ENCODE measurements at regions not wholly inside any gene's neighbourhood (a gene's known extent, or its start where the extent isn't known, plus 50 kb on each side); places are given as distances from the start of the nearest gene placed in this dataset. TPM values are rescaled to one million over a fixed set of nuclear protein-coding genes. Genes with fewer than 3 reads are reported as not detected.

DNA sequence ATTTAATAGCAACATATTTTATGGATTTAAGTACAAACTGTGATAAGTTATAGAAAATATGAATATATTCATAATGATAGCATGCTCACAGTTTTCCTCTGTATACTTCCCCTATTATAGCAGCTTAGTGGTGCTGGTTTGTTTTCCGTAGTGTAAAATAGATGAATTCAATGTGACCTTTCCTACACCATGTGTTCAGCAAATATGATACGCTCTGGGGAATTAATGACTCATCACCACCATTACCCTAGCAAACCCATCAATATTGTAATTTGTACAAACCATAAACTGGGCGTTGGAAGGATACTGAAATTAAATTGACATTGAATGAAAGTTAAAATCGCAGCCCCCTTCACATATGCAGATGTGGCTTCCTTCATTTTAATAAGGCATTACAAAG, 58.7 kb upstream of the CDH19 start:
- H3K27ac ChIP-seq (ENCODE audit: low read depth in 1 of 2, low read length in 2 of 2), result no peak overlapping the region
- H3K27me3 ChIP-seq (ENCODE audit: control insufficient read depth in 4 of 4, insufficient read depth in 4 of 4, low read length in 3 of 4), result no peaks in the 10 kb centered on the region
- no peak overlapping the region for H3K9ac ChIP-seq (ENCODE audit: low read depth in 1 of 2, low read length in 2 of 2)
- no peak for DNase-seq (ENCODE audit: low spot score)
- no peaks in the 10 kb centered on the region for H3K4me1 ChIP-seq (ENCODE audit: control insufficient read depth in 4 of 4, insufficient read depth in 4 of 4, low read length in 3 of 4)
- H3K36me3 ChIP-seq (ENCODE audit: control insufficient read depth in 4 of 4, insufficient read depth in 3 of 4, low read depth in 1 of 4, low read length in 3 of 4), result no peaks in the 10 kb centered on the region
- WGBS, result 74% methylated on average over 4 of the region's 4 CpGs
- no peak for TF ChIP-seq FOXA1 (IDR thresholded peaks at IDR 0.05)
- TF ChIP-seq SP1 (IDR thresholded peaks at IDR 0.05), result no peak
- TF ChIP-seq HNF4A (conservative IDR thresholded peaks at IDR 0.05), result no peak
- TF ChIP-seq EGR1 (IDR thresholded peaks at IDR 0.05; ENCODE audit: low read depth in 2 of 2), result no peak
- TF ChIP-seq, protein P1, sequence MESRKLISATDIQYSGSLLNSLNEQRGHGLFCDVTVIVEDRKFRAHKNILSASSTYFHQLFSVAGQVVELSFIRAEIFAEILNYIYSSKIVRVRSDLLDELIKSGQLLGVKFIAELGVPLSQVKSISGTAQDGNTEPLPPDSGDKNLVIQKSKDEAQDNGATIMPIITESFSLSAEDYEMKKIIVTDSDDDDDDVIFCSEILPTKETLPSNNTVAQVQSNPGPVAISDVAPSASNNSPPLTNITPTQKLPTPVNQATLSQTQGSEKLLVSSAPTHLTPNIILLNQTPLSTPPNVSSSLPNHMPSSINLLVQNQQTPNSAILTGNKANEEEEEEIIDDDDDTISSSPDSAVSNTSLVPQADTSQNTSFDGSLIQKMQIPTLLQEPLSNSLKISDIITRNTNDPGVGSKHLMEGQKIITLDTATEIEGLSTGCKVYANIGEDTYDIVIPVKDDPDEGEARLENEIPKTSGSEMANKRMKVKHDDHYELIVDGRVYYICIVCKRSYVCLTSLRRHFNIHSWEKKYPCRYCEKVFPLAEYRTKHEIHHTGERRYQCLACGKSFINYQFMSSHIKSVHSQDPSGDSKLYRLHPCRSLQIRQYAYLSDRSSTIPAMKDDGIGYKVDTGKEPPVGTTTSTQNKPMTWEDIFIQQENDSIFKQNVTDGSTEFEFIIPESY (IDR thresholded peaks at IDR 0.05), result no peak
- TF ChIP-seq, protein P2, sequence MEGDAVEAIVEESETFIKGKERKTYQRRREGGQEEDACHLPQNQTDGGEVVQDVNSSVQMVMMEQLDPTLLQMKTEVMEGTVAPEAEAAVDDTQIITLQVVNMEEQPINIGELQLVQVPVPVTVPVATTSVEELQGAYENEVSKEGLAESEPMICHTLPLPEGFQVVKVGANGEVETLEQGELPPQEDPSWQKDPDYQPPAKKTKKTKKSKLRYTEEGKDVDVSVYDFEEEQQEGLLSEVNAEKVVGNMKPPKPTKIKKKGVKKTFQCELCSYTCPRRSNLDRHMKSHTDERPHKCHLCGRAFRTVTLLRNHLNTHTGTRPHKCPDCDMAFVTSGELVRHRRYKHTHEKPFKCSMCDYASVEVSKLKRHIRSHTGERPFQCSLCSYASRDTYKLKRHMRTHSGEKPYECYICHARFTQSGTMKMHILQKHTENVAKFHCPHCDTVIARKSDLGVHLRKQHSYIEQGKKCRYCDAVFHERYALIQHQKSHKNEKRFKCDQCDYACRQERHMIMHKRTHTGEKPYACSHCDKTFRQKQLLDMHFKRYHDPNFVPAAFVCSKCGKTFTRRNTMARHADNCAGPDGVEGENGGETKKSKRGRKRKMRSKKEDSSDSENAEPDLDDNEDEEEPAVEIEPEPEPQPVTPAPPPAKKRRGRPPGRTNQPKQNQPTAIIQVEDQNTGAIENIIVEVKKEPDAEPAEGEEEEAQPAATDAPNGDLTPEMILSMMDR (IDR thresholded peaks at IDR 0.05; ENCODE audit: low read depth, low read length, missing input control), result no peak
- TF ChIP-seq TAF1 (conservative IDR thresholded peaks at IDR 0.05), result no peak
- no peak for TF ChIP-seq RXRA (IDR thresholded peaks at IDR 0.05)
- TF ChIP-seq, protein P3, sequence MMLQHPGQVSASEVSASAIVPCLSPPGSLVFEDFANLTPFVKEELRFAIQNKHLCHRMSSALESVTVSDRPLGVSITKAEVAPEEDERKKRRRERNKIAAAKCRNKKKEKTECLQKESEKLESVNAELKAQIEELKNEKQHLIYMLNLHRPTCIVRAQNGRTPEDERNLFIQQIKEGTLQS (IDR thresholded peaks at IDR 0.05), result no peak
- TF ChIP-seq, protein P4, sequence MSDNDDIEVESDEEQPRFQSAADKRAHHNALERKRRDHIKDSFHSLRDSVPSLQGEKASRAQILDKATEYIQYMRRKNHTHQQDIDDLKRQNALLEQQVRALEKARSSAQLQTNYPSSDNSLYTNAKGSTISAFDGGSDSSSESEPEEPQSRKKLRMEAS (IDR thresholded peaks at IDR 0.05), result no peak
- TF ChIP-seq HNF4G (IDR thresholded peaks at IDR 0.05), result no peak
- TF ChIP-seq JUND (IDR thresholded peaks at IDR 0.05), result no peak
- TF ChIP-seq NR2F2 (IDR thresholded peaks at IDR 0.05), result no peak
- TF ChIP-seq, protein P5, sequence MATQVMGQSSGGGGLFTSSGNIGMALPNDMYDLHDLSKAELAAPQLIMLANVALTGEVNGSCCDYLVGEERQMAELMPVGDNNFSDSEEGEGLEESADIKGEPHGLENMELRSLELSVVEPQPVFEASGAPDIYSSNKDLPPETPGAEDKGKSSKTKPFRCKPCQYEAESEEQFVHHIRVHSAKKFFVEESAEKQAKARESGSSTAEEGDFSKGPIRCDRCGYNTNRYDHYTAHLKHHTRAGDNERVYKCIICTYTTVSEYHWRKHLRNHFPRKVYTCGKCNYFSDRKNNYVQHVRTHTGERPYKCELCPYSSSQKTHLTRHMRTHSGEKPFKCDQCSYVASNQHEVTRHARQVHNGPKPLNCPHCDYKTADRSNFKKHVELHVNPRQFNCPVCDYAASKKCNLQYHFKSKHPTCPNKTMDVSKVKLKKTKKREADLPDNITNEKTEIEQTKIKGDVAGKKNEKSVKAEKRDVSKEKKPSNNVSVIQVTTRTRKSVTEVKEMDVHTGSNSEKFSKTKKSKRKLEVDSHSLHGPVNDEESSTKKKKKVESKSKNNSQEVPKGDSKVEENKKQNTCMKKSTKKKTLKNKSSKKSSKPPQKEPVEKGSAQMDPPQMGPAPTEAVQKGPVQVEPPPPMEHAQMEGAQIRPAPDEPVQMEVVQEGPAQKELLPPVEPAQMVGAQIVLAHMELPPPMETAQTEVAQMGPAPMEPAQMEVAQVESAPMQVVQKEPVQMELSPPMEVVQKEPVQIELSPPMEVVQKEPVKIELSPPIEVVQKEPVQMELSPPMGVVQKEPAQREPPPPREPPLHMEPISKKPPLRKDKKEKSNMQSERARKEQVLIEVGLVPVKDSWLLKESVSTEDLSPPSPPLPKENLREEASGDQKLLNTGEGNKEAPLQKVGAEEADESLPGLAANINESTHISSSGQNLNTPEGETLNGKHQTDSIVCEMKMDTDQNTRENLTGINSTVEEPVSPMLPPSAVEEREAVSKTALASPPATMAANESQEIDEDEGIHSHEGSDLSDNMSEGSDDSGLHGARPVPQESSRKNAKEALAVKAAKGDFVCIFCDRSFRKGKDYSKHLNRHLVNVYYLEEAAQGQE (IDR thresholded peaks at IDR 0.05), result no peak
- TF ChIP-seq GABPA (IDR thresholded peaks at IDR 0.05 in 1 of 2, conservative IDR thresholded peaks at IDR 0.05 in 1 of 2), result no peak
- no peak for TF ChIP-seq FOXA2 (IDR thresholded peaks at IDR 0.05)
- no peak for TF ChIP-seq YY1 (IDR thresholded peaks at IDR 0.05)
- no peak overlapping the region for H3K4me3 ChIP-seq (ENCODE audit: low read depth in 1 of 3, low read length in 3 of 3)
- peaks cover 0 to 2% (median 0%) of the 10 kb centered on the region in 4 donors for H3K9me3 ChIP-seq (ENCODE audit: control insufficient read depth in 4 of 4, low read length in 3 of 4)

DNA sequence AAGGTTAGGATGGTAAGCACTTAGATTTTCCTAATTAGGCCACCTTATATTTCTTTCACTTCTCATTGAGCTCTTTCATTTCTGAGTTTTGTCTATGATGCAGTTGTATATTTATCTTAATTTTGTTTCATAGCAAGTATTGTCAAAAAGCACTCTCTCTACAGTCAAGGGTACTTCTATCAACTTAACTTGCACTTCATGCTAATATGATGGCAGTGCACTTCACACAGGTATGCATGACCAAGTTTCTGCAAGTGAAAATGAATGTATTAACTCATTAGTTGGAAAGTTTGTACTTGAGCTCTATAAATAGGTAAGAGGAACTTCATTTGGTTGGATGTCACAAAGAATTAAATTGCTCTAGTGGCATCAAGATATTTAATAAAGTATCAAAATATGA, 51.5 kb upstream of the CDH19 start:
- TF ChIP-seq JUND (IDR thresholded peaks at IDR 0.05), result no peak
- no peak overlapping the region for H3K9ac ChIP-seq (ENCODE audit: low read depth in 1 of 2, low read length in 2 of 2)
- H3K9me3 ChIP-seq (ENCODE audit: control insufficient read depth in 4 of 4, low read length in 3 of 4), result no peaks in the 10 kb centered on the region
- H3K27me3 ChIP-seq (ENCODE audit: control insufficient read depth in 4 of 4, insufficient read depth in 4 of 4, low read length in 3 of 4), result peaks cover 0 to 2% (median 0%) of the 10 kb centered on the region in 4 donors
- no peak overlapping the region for H3K27ac ChIP-seq (ENCODE audit: low read depth in 1 of 2, low read length in 2 of 2)
- no peak overlapping the region for H3K4me3 ChIP-seq (ENCODE audit: low read depth in 1 of 3, low read length in 3 of 3)
- no peaks in the 10 kb centered on the region for H3K4me1 ChIP-seq (ENCODE audit: control insufficient read depth in 4 of 4, insufficient read depth in 4 of 4, low read length in 3 of 4)
- DNase-seq (ENCODE audit: low spot score), result no peak
- no peaks in the 10 kb centered on the region for H3K36me3 ChIP-seq (ENCODE audit: control insufficient read depth in 4 of 4, insufficient read depth in 3 of 4, low read depth in 1 of 4, low read length in 3 of 4)

Small RNA genes in the stretch of these regions (small RNA-seq; reads per million reads assigned to genes)
- not detected for gene AC091042.1
- not detected for gene MIR5011
- gene RNU6-1037P, result not detected
- not detected for gene RPL31P9

Data from liver (tissue), 9 donors.